ENCODE measurements at regions not wholly inside any gene's neighbourhood (a gene's known extent, or its start where the extent isn't known, plus 50 kb on each side); places are given as distances from the start of the nearest gene placed in this dataset.

- TF ChIP-seq EP300 (conservative IDR thresholded peaks at IDR 0.05; ENCODE audit: poor library complexity, severe bottlenecking) (no peak), MXI1 (conservative IDR thresholded peaks at IDR 0.05; ENCODE audit: poor library complexity, severe bottlenecking) (no peak)
- H3F3A ChIP-seq (ENCODE audit: insufficient read depth, low read length, poor library complexity, severe bottlenecking): no peaks in the 10 kb centered on the region
- no peaks in the 10 kb centered on the region for H3K9me3 ChIP-seq (ENCODE audit: low read length)
- H3K36me3 ChIP-seq (ENCODE audit: insufficient read depth, low read length): no peaks in the 10 kb centered on the region
- H3K4me2 ChIP-seq (ENCODE audit: low read length): no peak overlapping the region
- H2AFZ ChIP-seq (ENCODE audit: low read depth, low read length): no peak overlapping the region
- H3K27ac ChIP-seq (ENCODE audit: low read length): no peak overlapping the region
- H3K79me2 ChIP-seq (replicated peaks; ENCODE audit: insufficient read depth, low read length): no peaks in the 10 kb centered on the region
- no peak overlapping the region for H3K9ac ChIP-seq (ENCODE audit: low read length)
- H3K9me2 ChIP-seq (ENCODE audit: insufficient read depth, low read length): no peaks in the 10 kb centered on the region
- no peaks in the 10 kb centered on the region for H4K20me1 ChIP-seq (ENCODE audit: insufficient read depth)
- no peak overlapping the region for H3K4me3 ChIP-seq (ENCODE audit: low read length)
- H3K27me3 ChIP-seq (ENCODE audit: insufficient read depth, low read depth, low read length): no peaks in the 10 kb centered on the region
Measured at GRCh38 chr1:208844158-208844557, 600.0 kb upstream of the PLXNA2 start.

GRCh38 chr1:208848854-208849253 lies 604.7 kb upstream of the PLXNA2 start:
- H3K9me2 ChIP-seq (ENCODE audit: insufficient read depth, low read length): no peaks in the 10 kb centered on the region
- H3K36me3 ChIP-seq (ENCODE audit: insufficient read depth, low read length): no peaks in the 10 kb centered on the region
- TF ChIP-seq EP300 (conservative IDR thresholded peaks at IDR 0.05; ENCODE audit: poor library complexity, severe bottlenecking) (no peak), POLR2AphosphoS5 (IDR thresholded peaks at IDR 0.05) (no peak), TAF1 (IDR thresholded peaks at IDR 0.05; ENCODE audit: low read depth) (no peak), RAD21 (conservative IDR thresholded peaks at IDR 0.05) (no peak), CTCF (IDR thresholded peaks at IDR 0.05; ENCODE audit: poor library complexity, severe bottlenecking) (no peak)
- H3K79me2 ChIP-seq (replicated peaks; ENCODE audit: insufficient read depth, low read length): no peaks in the 10 kb centered on the region
- H3K4me2 ChIP-seq (ENCODE audit: low read length): no peak overlapping the region
- no peaks in the 10 kb centered on the region for H4K20me1 ChIP-seq (ENCODE audit: insufficient read depth)
- H3K9me3 ChIP-seq (ENCODE audit: low read length): no peaks in the 10 kb centered on the region
- H3K9ac ChIP-seq (ENCODE audit: low read length): no peak overlapping the region
- no peak overlapping the region for H3K27ac ChIP-seq (ENCODE audit: low read length)
- H3K27me3 ChIP-seq (ENCODE audit: insufficient read depth, low read depth, low read length): no peaks in the 10 kb centered on the region
- H3K4me3 ChIP-seq (ENCODE audit: low read length): no peak overlapping the region
- no peaks in the 10 kb centered on the region for H3F3A ChIP-seq (ENCODE audit: insufficient read depth, low read length, poor library complexity, severe bottlenecking)
- H2AFZ ChIP-seq (ENCODE audit: low read depth, low read length): no peak overlapping the region

- Histone ChIP-seq H3K36me3 (ENCODE audit: insufficient read depth, low read length) (no peaks in the 10 kb centered on the region), H3K79me2 (replicated peaks; ENCODE audit: insufficient read depth, low read length) (no peaks in the 10 kb centered on the region), H3K4me2 (ENCODE audit: low read length) (no peak overlapping the region), H3K9ac (ENCODE audit: low read length) (peak overlapping the region; percentile 9), H3K9me2 (ENCODE audit: insufficient read depth, low read length) (no peaks in the 10 kb centered on the region), H3K27ac (ENCODE audit: low read length) (peak overlapping the region; percentile 52), H2AFZ (ENCODE audit: low read depth, low read length) (no peak overlapping the region), H3K9me3 (ENCODE audit: low read length) (no peaks in the 10 kb centered on the region), H4K20me1 (ENCODE audit: insufficient read depth) (no peaks in the 10 kb centered on the region), H3K4me3 (ENCODE audit: low read length) (no peak overlapping the region), H3K27me3 (ENCODE audit: insufficient read depth, low read depth, low read length) (no peaks in the 10 kb centered on the region), H3F3A (ENCODE audit: insufficient read depth, low read length, poor library complexity, severe bottlenecking) (no peaks in the 10 kb centered on the region)
- TF ChIP-seq MXI1 (conservative IDR thresholded peaks at IDR 0.05; ENCODE audit: poor library complexity, severe bottlenecking) (no peak), SMC3 (conservative IDR thresholded peaks at IDR 0.05; ENCODE audit: poor library complexity) (no peak), POLR2AphosphoS5 (IDR thresholded peaks at IDR 0.05) (peak; percentile 34), EZH2 (IDR thresholded peaks at IDR 0.05; ENCODE audit: borderline replicate concordance, insufficient read depth, low read length, poor library complexity, severe bottlenecking) (no peak), EP300 (conservative IDR thresholded peaks at IDR 0.05; ENCODE audit: poor library complexity, severe bottlenecking) (peak; percentile 68), CTCF (IDR thresholded peaks at IDR 0.05; ENCODE audit: poor library complexity, severe bottlenecking) (no peak), TAF1 (IDR thresholded peaks at IDR 0.05; ENCODE audit: low read depth) (no peak)
Measured at GRCh38 chr1:208850442-208850841, 606.3 kb upstream of the PLXNA2 start.
